ENCODE measurements at regions not wholly inside any gene's neighbourhood (a gene's known extent, or its start where the extent isn't known, plus 50 kb on each side); places are given as distances from the start of the nearest gene placed in this dataset.

DNA sequence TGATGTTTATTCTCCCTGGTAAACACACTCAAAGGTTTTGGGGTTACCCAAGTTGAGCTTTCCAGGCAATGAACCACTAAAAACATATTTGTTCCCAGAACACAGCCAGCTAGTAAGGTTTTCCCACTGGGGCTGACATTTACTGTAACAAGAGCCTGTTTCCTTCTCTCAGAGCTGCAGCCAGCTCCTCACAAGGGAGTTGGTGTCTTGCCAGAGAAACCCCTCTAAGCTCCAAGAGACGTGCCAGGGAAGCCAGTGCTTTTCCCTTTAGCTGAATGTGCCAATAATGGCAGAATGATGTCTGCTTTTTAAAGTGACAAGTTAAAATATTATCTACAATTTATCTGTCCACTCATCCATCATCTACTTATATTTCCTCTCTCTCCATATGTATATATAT lies 170.8 kb upstream of the RBFOX1 start:
- TF ChIP-seq EGR1 (IDR thresholded peaks at IDR 0.05) (no peak), CREB1 (IDR thresholded peaks at IDR 0.05; ENCODE audit: low read depth) (no peak), RAD21 (IDR thresholded peaks at IDR 0.05; ENCODE audit: low read depth) (no peak), TEAD4 (IDR thresholded peaks at IDR 0.05) (no peak), NFIC (IDR thresholded peaks at IDR 0.05) (no peak), TCF12 (IDR thresholded peaks at IDR 0.05; ENCODE audit: low read depth) (no peak), EP300 (IDR thresholded peaks at IDR 0.05; ENCODE audit: borderline replicate concordance) (no peak), YY1 (IDR thresholded peaks at IDR 0.05; ENCODE audit: low read depth) (no peak), ZBTB7A (IDR thresholded peaks at IDR 0.05; ENCODE audit: low read depth) (no peak), CEBPB (IDR thresholded peaks at IDR 0.05) (no peak), USF1 (IDR thresholded peaks at IDR 0.05) (no peak), TAF1 (IDR thresholded peaks at IDR 0.05; ENCODE audit: low read depth) (no peak), FOXM1 (IDR thresholded peaks at IDR 0.05; ENCODE audit: borderline replicate concordance, low read depth) (no peak)
- TF ChIP-seq, protein P1, sequence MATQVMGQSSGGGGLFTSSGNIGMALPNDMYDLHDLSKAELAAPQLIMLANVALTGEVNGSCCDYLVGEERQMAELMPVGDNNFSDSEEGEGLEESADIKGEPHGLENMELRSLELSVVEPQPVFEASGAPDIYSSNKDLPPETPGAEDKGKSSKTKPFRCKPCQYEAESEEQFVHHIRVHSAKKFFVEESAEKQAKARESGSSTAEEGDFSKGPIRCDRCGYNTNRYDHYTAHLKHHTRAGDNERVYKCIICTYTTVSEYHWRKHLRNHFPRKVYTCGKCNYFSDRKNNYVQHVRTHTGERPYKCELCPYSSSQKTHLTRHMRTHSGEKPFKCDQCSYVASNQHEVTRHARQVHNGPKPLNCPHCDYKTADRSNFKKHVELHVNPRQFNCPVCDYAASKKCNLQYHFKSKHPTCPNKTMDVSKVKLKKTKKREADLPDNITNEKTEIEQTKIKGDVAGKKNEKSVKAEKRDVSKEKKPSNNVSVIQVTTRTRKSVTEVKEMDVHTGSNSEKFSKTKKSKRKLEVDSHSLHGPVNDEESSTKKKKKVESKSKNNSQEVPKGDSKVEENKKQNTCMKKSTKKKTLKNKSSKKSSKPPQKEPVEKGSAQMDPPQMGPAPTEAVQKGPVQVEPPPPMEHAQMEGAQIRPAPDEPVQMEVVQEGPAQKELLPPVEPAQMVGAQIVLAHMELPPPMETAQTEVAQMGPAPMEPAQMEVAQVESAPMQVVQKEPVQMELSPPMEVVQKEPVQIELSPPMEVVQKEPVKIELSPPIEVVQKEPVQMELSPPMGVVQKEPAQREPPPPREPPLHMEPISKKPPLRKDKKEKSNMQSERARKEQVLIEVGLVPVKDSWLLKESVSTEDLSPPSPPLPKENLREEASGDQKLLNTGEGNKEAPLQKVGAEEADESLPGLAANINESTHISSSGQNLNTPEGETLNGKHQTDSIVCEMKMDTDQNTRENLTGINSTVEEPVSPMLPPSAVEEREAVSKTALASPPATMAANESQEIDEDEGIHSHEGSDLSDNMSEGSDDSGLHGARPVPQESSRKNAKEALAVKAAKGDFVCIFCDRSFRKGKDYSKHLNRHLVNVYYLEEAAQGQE (IDR thresholded peaks at IDR 0.05; ENCODE audit: low read depth): no peak
- TF ChIP-seq, protein P2, sequence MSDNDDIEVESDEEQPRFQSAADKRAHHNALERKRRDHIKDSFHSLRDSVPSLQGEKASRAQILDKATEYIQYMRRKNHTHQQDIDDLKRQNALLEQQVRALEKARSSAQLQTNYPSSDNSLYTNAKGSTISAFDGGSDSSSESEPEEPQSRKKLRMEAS (IDR thresholded peaks at IDR 0.05): no peak

GRCh38 chr16:7160093-7160492 lies 172.6 kb upstream of the RBFOX1 start:
- TF ChIP-seq EP300 (IDR thresholded peaks at IDR 0.05; ENCODE audit: borderline replicate concordance): no peak
- TF ChIP-seq TAF1 (IDR thresholded peaks at IDR 0.05; ENCODE audit: low read depth): no peak
- TF ChIP-seq FOXM1 (IDR thresholded peaks at IDR 0.05; ENCODE audit: borderline replicate concordance, low read depth): no peak
- no peak for TF ChIP-seq CEBPB (IDR thresholded peaks at IDR 0.05)
- TF ChIP-seq ZBTB7A (IDR thresholded peaks at IDR 0.05; ENCODE audit: low read depth): no peak
- TF ChIP-seq TEAD4 (IDR thresholded peaks at IDR 0.05): no peak
- TF ChIP-seq, protein P1 (IDR thresholded peaks at IDR 0.05; ENCODE audit: low read depth): no peak
- no peak for TF ChIP-seq YY1 (IDR thresholded peaks at IDR 0.05; ENCODE audit: low read depth)
- no peak for TF ChIP-seq TCF12 (IDR thresholded peaks at IDR 0.05; ENCODE audit: low read depth)
- no peak for TF ChIP-seq CREB1 (IDR thresholded peaks at IDR 0.05; ENCODE audit: low read depth)
- no peak for TF ChIP-seq RAD21 (IDR thresholded peaks at IDR 0.05; ENCODE audit: low read depth)
- no peak for TF ChIP-seq USF1 (IDR thresholded peaks at IDR 0.05)
- no peak for TF ChIP-seq EGR1 (IDR thresholded peaks at IDR 0.05)
- TF ChIP-seq NFIC (IDR thresholded peaks at IDR 0.05): no peak
- TF ChIP-seq, protein P2 (IDR thresholded peaks at IDR 0.05): no peak

- TF ChIP-seq EP300 (IDR thresholded peaks at IDR 0.05; ENCODE audit: borderline replicate concordance) (no peak), RAD21 (IDR thresholded peaks at IDR 0.05; ENCODE audit: low read depth) (no peak), NFIC (IDR thresholded peaks at IDR 0.05) (no peak), EGR1 (IDR thresholded peaks at IDR 0.05) (no peak), FOXM1 (IDR thresholded peaks at IDR 0.05; ENCODE audit: borderline replicate concordance, low read depth) (no peak), TEAD4 (IDR thresholded peaks at IDR 0.05) (no peak), TCF12 (IDR thresholded peaks at IDR 0.05; ENCODE audit: low read depth) (no peak), CREB1 (IDR thresholded peaks at IDR 0.05; ENCODE audit: low read depth) (no peak), YY1 (IDR thresholded peaks at IDR 0.05; ENCODE audit: low read depth) (no peak), CEBPB (IDR thresholded peaks at IDR 0.05) (no peak), TAF1 (IDR thresholded peaks at IDR 0.05; ENCODE audit: low read depth) (no peak), ZBTB7A (IDR thresholded peaks at IDR 0.05; ENCODE audit: low read depth) (no peak), USF1 (IDR thresholded peaks at IDR 0.05) (no peak)
- TF ChIP-seq, protein P2 (IDR thresholded peaks at IDR 0.05): no peak
- TF ChIP-seq, protein P1 (IDR thresholded peaks at IDR 0.05; ENCODE audit: low read depth): no peak
Observed at GRCh38 chr16:7158481-7158880, 174.2 kb upstream of the RBFOX1 start.

Data from Ishikawa (cell line).